ENCODE measurements at regions not wholly inside any gene's neighbourhood (a gene's known extent, or its start where the extent isn't known, plus 50 kb on each side); places are given as distances from the start of the nearest gene placed in this dataset.

- ATAC-seq (ENCODE audit: low read depth) = no peak
- Histone ChIP-seq H2AFZ (ENCODE audit: insufficient read depth, low read depth, low read length, poor library complexity, severe bottlenecking) (no peak overlapping the region), H3K36me3 (replicated peaks in 1 of 2; ENCODE audit: control extremely low read depth in 1 of 2, control insufficient read depth in 1 of 2, extremely low read depth in 1 of 2, insufficient read depth in 2 of 2, low read length in 1 of 2) (no peaks in the 10 kb centered on the region), H3K27me3 (replicated peaks in 1 of 4; ENCODE audit: control extremely low read depth in 1 of 4, control insufficient read depth in 3 of 4, insufficient read depth in 4 of 4, low read length in 3 of 4) (no peaks in the 10 kb centered on the region), H3K4me1 (ENCODE audit: control insufficient read depth in 2 of 2, insufficient read depth in 2 of 2, low read length in 2 of 2) (no peaks in the 10 kb centered on the region), H3K9me3 (ENCODE audit: control extremely low read depth in 1 of 3, control insufficient read depth in 2 of 3, insufficient read depth in 1 of 3, low read length in 2 of 3) (peaks cover 0 to 1% (median 0%) of the 10 kb centered on the region in 3 donors), H3K79me2 (ENCODE audit: control insufficient read depth, insufficient read depth, low read length) (no peaks in the 10 kb centered on the region), H3K9ac (ENCODE audit: low read length) (no peak overlapping the region), H3K27ac (ENCODE audit: low read length in 2 of 2) (no peak overlapping the region), H4K20me1 (ENCODE audit: control insufficient read depth, insufficient read depth, low read length, poor library complexity, severe bottlenecking) (no peaks in the 10 kb centered on the region), H3K4me3 (ENCODE audit: control extremely low read depth in 1 of 5, extremely low read depth in 1 of 5, insufficient read depth in 1 of 5, low read depth in 2 of 5, low read length in 4 of 5) (no peak overlapping the region), H3K4me2 (replicated peaks; ENCODE audit: low read depth, low read length, poor library complexity, severe bottlenecking) (no peak overlapping the region)
- H3K27ac Mint-ChIP-seq = no peak overlapping the region
- H3K4me1 Mint-ChIP-seq = no peaks in the 10 kb centered on the region
- POLR2A ChIA-PET = no interaction called here
- no peak for TF ChIP-seq EZH2 (IDR thresholded peaks at IDR 0.05; ENCODE audit: borderline replicate concordance, insufficient read depth, low read depth, low read length, poor library complexity, severe bottlenecking)
- TF ChIP-seq, protein P1, sequence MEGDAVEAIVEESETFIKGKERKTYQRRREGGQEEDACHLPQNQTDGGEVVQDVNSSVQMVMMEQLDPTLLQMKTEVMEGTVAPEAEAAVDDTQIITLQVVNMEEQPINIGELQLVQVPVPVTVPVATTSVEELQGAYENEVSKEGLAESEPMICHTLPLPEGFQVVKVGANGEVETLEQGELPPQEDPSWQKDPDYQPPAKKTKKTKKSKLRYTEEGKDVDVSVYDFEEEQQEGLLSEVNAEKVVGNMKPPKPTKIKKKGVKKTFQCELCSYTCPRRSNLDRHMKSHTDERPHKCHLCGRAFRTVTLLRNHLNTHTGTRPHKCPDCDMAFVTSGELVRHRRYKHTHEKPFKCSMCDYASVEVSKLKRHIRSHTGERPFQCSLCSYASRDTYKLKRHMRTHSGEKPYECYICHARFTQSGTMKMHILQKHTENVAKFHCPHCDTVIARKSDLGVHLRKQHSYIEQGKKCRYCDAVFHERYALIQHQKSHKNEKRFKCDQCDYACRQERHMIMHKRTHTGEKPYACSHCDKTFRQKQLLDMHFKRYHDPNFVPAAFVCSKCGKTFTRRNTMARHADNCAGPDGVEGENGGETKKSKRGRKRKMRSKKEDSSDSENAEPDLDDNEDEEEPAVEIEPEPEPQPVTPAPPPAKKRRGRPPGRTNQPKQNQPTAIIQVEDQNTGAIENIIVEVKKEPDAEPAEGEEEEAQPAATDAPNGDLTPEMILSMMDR (IDR thresholded peaks at IDR 0.05) = no peak
- intact Hi-C loops (cut with micrococcal nuclease) = no loop called here
- no peak for DNase-seq
- WGBS (ENCODE audit: insufficient coverage) = 60% methylated on average over 1 of the region's 1 CpG
- H3K4me3 Mint-ChIP-seq = no peak overlapping the region
- no peaks in the 10 kb centered on the region for H3K9me3 Mint-ChIP-seq (ENCODE audit: insufficient read depth)
- H3K27me3 Mint-ChIP-seq = no peaks in the 10 kb centered on the region
- CTCF ChIA-PET = no interaction called here
These were observed 222.3 kb upstream of the ZWINT start for GRCh38 chr10:56583316-56583715.

- peaks cover 9% of the 10 kb centered on the region for H3K9me3 Mint-ChIP-seq (ENCODE audit: insufficient read depth)
- no peaks in the 10 kb centered on the region for H3K79me2 ChIP-seq (ENCODE audit: control insufficient read depth, insufficient read depth, low read length)
- no peaks in the 10 kb centered on the region for H3K27me3 ChIP-seq (replicated peaks in 1 of 4; ENCODE audit: control extremely low read depth in 1 of 4, control insufficient read depth in 3 of 4, insufficient read depth in 4 of 4, low read length in 3 of 4)
- H4K20me1 ChIP-seq (ENCODE audit: control insufficient read depth, insufficient read depth, low read length, poor library complexity, severe bottlenecking) = no peaks in the 10 kb centered on the region
- ATAC-seq (ENCODE audit: low read depth) (no peak), DNase-seq (no peak)
- no peak overlapping the region for H3K4me2 ChIP-seq (replicated peaks; ENCODE audit: low read depth, low read length, poor library complexity, severe bottlenecking)
- no CpG with 5 or more reads among the region's 1 CpG for WGBS (ENCODE audit: insufficient coverage)
- H3K36me3 ChIP-seq (replicated peaks in 1 of 2; ENCODE audit: control extremely low read depth in 1 of 2, control insufficient read depth in 1 of 2, extremely low read depth in 1 of 2, insufficient read depth in 2 of 2, low read length in 1 of 2) = no peaks in the 10 kb centered on the region
- TF ChIP-seq, protein P1 (IDR thresholded peaks at IDR 0.05) = no peak
- no peak for TF ChIP-seq EZH2 (IDR thresholded peaks at IDR 0.05; ENCODE audit: borderline replicate concordance, insufficient read depth, low read depth, low read length, poor library complexity, severe bottlenecking)
- no peaks in the 10 kb centered on the region for H3K4me1 ChIP-seq (ENCODE audit: control insufficient read depth in 2 of 2, insufficient read depth in 2 of 2, low read length in 2 of 2)
- peaks cover 0 to 8% (median 5%) of the 10 kb centered on the region in 3 donors for H3K9me3 ChIP-seq (ENCODE audit: control extremely low read depth in 1 of 3, control insufficient read depth in 2 of 3, insufficient read depth in 1 of 3, low read length in 2 of 3)
- ChIA-PET CTCF (no interaction called here), POLR2A (no interaction called here)
- no peak overlapping the region for H3K9ac ChIP-seq (ENCODE audit: low read length)
- H2AFZ ChIP-seq (ENCODE audit: insufficient read depth, low read depth, low read length, poor library complexity, severe bottlenecking) = no peak overlapping the region
- H3K27ac Mint-ChIP-seq = no peak overlapping the region
- intact Hi-C loops (cut with micrococcal nuclease) = no loop called here
- H3K4me3 ChIP-seq (ENCODE audit: control extremely low read depth in 1 of 5, extremely low read depth in 1 of 5, insufficient read depth in 1 of 5, low read depth in 2 of 5, low read length in 4 of 5) = no peak overlapping the region
- H3K4me3 Mint-ChIP-seq = no peak overlapping the region
- no peaks in the 10 kb centered on the region for H3K27me3 Mint-ChIP-seq
- H3K4me1 Mint-ChIP-seq = no peaks in the 10 kb centered on the region
- no peak overlapping the region for H3K27ac ChIP-seq (ENCODE audit: low read length in 2 of 2)
These were observed 206.5 kb upstream of the ZWINT start for GRCh38 chr10:56567580-56567979.
